HG03103 (cell line): ENCODE measurements at regions not wholly inside any gene's neighbourhood (a gene's known extent, or its start where the extent isn't known, plus 50 kb on each side); places are given as distances from the start of the nearest gene placed in this dataset.
"Not testable (repeated sequence)": the region's sequence is repeated elsewhere in the genome, so short reads cannot be mapped to it uniquely, and the experiment has no call there.

Experiments used
- ATAC-seq: cut with Tn5 transposase; IDR thresholded peaks from one replicate; pipeline ENCODE4 v1.9.1; 2021; ENCODE audit warnings: low read depth; ENCODE audit not compliant: unreplicated experiment

- no peak for ATAC-seq
These were observed 113.0 kb downstream of the GOSR1 start for GRCh38 chr17:30590081-30590733.

DNA sequence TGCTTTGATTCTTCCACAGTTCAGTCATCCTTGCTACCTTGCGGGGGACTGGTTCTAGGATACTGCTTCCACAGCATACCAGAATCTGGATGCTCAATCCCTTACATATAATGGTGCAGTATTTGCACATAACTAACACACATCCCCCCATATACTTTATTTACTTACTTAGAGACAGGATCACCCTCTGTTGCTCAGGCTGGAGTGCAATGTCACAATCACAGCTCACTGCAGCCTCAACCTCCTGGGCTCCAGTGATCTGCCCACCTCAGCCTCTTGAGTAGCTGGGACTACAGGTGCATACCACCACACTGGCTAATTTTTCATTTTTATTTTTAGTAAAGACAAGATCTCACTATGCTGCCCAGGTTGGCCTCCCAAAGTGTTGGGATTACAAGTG, 112.2 kb downstream of the GOSR1 start:
- ATAC-seq = no peak

DNA sequence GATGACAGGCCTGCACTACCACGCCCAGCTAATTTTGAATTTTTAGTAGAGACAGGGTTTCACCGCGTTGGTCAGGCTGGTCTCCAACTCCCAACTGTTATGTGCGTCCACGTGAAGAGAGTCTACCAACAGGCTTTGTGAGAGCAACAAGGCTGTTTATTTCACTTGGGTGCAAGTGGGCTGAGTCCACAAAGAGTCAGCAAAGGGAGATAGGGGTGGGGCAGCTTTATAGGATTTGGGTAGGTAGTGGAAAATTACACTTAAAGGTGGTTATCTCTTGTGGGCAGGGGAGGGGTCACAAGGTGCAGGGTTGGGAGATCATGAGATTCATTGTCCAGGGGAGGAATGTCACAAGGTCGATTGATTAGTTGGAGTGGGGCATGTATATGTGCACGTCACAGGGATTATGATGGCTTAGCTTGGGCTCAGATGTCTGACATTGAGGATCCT, 111.6 kb downstream of the GOSR1 start:
- ATAC-seq = no peak

- ATAC-seq = no peak
These were observed 109.8 kb downstream of the GOSR1 start for GRCh38 chr17:30586818-30587595.

DNA sequence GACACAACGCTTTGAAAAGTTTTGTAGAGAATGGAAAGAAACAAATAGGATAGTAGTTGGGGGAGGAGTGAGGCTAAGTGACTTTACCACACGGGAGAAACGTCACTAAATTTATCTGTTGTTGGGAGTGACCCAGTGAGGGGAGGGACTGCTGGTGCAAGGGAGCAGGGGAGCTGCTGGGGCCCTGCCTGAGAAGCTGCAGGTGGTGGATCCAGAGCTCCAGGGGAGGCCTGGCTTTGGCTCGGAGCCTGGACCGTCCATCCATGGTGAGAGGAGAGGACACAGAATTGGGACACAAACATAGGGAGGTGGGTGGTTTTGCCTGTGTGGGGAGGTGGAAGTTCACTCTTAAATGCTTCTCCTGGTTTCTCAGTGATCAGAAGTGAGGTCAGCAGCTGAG, 107.6 kb downstream of the GOSR1 start:
- no peak for ATAC-seq

- ATAC-seq = no peak
These were observed 103.7 kb downstream of the GOSR1 start for GRCh38 chr17:30580916-30581315.

DNA sequence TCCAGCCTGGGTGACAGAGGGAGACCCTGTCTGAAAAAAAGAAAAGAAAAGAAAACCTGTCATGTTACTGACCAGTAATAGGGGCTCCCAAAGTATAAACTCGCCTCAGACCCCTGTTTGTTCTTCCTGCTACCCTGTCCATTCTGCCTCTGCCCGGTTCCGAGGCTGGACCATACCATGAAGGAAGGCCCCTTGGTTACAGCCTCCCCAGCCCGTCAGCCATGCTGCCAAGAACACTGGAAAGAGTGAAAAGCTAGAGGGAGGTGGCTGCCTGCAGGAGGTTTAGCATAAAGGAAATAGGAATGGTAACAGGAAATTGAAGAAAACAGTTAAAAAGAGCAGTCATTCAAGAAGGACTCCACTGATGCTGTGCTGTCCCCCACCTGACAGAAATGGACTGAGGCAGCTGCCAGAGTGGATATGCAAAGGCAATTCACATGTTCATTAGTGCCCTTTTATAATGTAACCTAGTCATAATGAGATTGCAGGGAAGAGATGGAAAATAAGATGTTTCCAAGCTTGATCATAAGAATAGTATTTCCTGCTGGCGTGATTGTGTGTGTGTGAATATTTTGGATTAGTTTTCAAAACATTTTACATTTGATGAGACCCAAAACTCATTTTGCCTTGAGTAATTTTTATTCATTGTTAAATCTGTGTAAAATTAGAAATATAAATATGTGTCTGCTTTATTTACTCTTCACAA, 102.6 kb downstream of the GOSR1 start:
- no peak for ATAC-seq

GRCh38 chr17:30578015-30578717, 101.0 kb downstream of the GOSR1 start:
- not testable (repeated sequence) for ATAC-seq
